ENCODE measurements at regions not wholly inside any gene's neighbourhood (a gene's known extent, or its start where the extent isn't known, plus 50 kb on each side); places are given as distances from the start of the nearest gene placed in this dataset.
A peak's percentile ranks its signal among the peaks of the same experiment; 100 is the strongest.

DNA sequence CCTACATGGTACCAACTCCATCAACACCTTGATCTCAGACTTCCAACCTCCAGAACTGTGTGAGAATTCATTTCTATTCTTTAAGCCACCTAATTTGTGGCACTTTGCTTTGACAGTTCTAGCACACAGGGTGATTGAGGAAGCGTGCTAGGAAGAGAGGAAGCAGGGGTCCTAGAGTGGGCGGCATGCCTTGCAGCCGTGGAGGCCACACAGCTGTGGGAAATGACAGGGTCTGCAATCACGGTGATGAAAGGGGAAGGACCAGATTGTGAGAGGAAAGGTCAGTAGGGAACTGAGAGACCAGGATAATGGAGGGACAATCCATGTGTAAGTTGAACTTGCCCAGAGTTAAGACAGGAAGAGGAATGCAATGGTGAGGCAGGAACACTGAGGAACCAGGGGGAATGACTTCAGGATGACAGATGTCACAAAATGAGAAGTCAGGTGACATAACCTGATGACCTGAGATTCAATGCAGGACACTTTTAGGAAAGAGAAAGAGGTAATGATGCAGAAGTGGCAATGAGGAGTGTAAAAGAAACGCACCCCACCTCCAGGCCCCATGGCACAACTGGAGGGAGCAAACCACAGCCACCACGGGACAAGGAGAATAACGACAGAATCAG, 87.3 kb upstream of the PIK3CG start:
- FAIRE-seq, result no peak
- DNase-seq, result no peak
- Histone ChIP-seq H3K27me3 (no peaks in the 10 kb centered on the region), H3K4me1 (no peaks in the 10 kb centered on the region), H3K4me3 (no peak overlapping the region), H3K27ac (no peak overlapping the region), H3K36me3 (no peaks in the 10 kb centered on the region), H3K9me3 (no peaks in the 10 kb centered on the region)
- intact Hi-C loops (cut with DNase I), result no loop called here
- whole genome bisulfite sequencing, 2 donors, result 84 to 86% methylated on average over 7 of the region's 7 CpGs
- TF ChIP-seq, protein P1, sequence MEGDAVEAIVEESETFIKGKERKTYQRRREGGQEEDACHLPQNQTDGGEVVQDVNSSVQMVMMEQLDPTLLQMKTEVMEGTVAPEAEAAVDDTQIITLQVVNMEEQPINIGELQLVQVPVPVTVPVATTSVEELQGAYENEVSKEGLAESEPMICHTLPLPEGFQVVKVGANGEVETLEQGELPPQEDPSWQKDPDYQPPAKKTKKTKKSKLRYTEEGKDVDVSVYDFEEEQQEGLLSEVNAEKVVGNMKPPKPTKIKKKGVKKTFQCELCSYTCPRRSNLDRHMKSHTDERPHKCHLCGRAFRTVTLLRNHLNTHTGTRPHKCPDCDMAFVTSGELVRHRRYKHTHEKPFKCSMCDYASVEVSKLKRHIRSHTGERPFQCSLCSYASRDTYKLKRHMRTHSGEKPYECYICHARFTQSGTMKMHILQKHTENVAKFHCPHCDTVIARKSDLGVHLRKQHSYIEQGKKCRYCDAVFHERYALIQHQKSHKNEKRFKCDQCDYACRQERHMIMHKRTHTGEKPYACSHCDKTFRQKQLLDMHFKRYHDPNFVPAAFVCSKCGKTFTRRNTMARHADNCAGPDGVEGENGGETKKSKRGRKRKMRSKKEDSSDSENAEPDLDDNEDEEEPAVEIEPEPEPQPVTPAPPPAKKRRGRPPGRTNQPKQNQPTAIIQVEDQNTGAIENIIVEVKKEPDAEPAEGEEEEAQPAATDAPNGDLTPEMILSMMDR (IDR thresholded peaks at IDR 0.05), result no peak
- no peak for ATAC-seq

DNA sequence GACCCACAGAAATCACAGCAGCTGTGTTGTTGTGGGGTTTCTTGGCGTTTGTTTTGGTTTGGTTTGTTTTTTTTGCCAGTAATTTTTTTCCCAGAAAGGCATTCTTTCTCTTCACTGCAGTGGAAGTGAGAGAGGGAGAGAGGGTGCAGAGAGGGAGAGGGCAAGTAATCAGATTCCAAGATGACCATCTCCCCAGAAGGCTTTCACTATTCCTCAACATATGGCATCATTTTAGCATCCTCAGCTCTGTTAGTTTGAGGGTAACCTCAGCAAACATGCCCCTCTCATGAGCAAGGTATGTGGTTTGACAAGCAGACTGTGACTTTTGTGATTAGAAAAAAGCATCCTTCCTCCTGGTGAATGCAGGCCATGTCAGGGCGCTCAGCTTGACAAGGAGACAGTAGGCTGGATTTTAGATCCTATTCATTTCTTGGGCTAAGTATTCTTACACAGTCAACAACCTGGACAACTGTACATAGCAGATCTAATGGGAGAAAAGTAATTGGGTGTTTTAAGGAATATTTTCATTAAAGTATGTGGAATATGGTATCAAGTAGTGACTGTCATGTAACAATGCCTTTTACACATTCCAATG, 86.3 kb upstream of the PIK3CG start:
- Histone ChIP-seq H3K36me3 (no peaks in the 10 kb centered on the region), H3K27me3 (no peaks in the 10 kb centered on the region), H3K4me3 (no peak overlapping the region), H3K9me3 (no peaks in the 10 kb centered on the region), H3K4me1 (no peaks in the 10 kb centered on the region), H3K27ac (no peak overlapping the region)
- FAIRE-seq (no peak), DNase-seq (no peak), ATAC-seq (no peak)
- TF ChIP-seq, protein P1 (IDR thresholded peaks at IDR 0.05), result no peak
- 73 to 84% methylated on average over 2 of the region's 2 CpGs for WGBS, 2 donors
- intact Hi-C loops (cut with DNase I), result no loop called here

DNA sequence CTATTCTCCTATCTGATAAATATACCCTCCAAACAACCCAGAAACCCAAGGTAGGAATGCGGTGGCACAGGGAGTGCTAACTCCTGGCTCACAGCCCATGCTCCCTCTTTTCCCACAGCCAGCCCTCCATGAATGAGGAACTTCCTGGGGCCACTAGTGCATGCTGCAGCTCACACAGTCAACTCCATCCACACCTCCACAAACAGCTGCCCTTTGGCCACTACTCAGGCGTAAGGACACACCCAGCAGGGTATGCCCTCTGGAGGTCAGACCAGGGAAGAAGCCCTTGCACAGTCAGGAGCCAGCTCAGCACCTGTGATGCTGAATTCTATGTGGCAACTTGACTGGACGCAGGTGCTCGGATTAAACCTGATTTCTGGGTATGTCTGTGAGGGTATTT, 85.2 kb upstream of the PIK3CG start:
- Histone ChIP-seq H3K4me1 (no peaks in the 10 kb centered on the region), H3K27ac (no peak overlapping the region), H3K9me3 (no peaks in the 10 kb centered on the region), H3K4me3 (no peak overlapping the region), H3K36me3 (no peaks in the 10 kb centered on the region), H3K27me3 (no peaks in the 10 kb centered on the region)
- TF ChIP-seq, protein P1 (IDR thresholded peaks at IDR 0.05), result no peak
- intact Hi-C loops (cut with DNase I), result no loop called here
- 34 to 45% methylated on average over 4 of the region's 4 CpGs for WGBS, 2 donors
- no peak for FAIRE-seq
- peak; percentile 83 to 96 (median 94) for ATAC-seq
- DNase-seq, result peak in 5 of 6 donors; percentile 30 to 61 (median 38)

DNA sequence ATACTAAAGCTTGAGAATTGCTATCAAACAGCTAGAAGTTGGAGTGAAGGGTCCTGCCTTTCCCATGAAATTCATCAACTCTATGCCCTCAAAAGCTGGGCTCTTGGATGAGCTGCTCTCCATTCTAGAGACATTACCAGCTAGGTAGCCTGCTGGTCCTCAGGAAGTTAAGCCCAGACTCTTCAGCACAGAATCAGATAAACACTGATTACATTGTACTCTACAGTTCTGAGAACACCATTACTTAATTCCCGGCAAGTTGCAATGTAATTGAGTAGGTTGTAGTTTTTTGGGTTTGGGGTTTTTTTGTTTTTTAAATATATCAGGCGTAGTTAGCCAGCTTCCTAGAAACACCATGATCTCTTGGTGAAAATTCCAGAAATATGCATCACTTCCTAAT, 84.1 kb upstream of the PIK3CG start:
- H3K4me1 ChIP-seq, result no peaks in the 10 kb centered on the region
- H3K36me3 ChIP-seq, result no peaks in the 10 kb centered on the region
- FAIRE-seq (no peak), ATAC-seq (no peak), DNase-seq (no peak)
- H3K27me3 ChIP-seq, result no peaks in the 10 kb centered on the region
- intact Hi-C loops (cut with DNase I), result no loop called here
- 89 to 98% methylated on average over 2 of the region's 2 CpGs for WGBS, 2 donors
- TF ChIP-seq, protein P1 (IDR thresholded peaks at IDR 0.05), result no peak
- H3K4me3 ChIP-seq, result no peak overlapping the region
- H3K9me3 ChIP-seq, result no peaks in the 10 kb centered on the region
- no peak overlapping the region for H3K27ac ChIP-seq

DNA sequence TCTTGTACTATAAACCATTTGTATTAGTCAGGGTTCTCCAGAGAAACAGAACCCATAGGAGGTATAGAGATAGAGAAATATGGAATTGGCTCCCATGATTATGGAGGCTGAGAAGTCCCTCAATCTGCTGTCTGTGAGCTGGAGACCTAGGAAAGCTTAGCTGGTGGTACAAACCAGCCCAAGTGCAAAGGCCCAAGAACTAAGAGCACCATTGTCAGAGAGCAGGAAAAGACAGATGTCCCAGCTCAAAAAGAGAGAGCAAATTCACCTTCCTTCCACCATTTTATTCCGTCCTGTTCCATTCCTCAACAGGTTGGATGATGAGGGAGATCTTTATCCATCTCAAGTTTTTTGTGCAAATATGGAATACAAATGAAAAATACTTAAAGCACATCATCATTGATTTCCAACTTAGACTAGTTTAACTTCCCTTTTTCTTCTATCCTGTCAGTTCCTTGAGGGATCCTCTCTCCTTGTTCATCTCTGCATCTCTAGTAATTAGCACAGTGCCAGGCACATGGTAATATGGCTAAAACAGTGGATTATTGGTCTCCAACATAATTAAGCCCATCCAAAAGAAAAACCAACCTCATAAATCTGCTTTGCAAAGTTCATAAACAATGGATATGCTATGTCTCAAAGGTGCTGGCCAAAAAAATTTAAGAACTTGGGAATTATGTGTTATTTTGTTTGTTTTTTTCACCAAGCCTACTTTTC, 83.1 kb upstream of the PIK3CG start:
- Histone ChIP-seq H3K27ac (no peak overlapping the region), H3K4me1 (no peaks in the 10 kb centered on the region), H3K36me3 (no peaks in the 10 kb centered on the region), H3K9me3 (no peaks in the 10 kb centered on the region), H3K27me3 (no peaks in the 10 kb centered on the region), H3K4me3 (no peak overlapping the region)
- FAIRE-seq, result no peak
- DNase-seq, result no peak
- TF ChIP-seq, protein P1 (IDR thresholded peaks at IDR 0.05), result no peak
- ATAC-seq, result no peak
- 45% methylated on average over 1 of the region's 1 CpG for WGBS, 2 donors
- intact Hi-C loops (cut with DNase I), result no loop called here

Data from pancreas (tissue), 10 donors.